ENCODE measurements at regions not wholly inside any gene's neighbourhood (a gene's known extent, or its start where the extent isn't known, plus 50 kb on each side); places are given as distances from the start of the nearest gene placed in this dataset.

DNA sequence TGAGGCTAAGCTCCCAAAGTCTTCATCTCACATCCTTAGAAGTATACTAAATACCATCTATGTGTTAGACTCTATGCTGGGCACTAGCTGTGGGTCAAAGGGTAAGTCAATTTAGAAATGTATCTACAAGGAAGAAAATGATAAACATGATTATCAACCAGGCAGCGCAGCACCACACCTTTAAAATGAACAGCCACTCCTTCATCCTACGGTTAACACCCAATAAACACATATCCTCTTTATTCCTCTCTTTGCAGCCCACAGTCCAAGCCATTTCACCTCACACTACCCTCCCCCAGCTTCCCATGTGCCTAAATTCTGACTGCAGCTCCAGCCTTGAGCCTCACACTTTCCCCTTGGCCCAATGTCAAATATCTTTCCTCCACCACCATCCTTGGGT lies 362.6 kb downstream of the FGFR2 start:
- TF ChIP-seq, protein P1, sequence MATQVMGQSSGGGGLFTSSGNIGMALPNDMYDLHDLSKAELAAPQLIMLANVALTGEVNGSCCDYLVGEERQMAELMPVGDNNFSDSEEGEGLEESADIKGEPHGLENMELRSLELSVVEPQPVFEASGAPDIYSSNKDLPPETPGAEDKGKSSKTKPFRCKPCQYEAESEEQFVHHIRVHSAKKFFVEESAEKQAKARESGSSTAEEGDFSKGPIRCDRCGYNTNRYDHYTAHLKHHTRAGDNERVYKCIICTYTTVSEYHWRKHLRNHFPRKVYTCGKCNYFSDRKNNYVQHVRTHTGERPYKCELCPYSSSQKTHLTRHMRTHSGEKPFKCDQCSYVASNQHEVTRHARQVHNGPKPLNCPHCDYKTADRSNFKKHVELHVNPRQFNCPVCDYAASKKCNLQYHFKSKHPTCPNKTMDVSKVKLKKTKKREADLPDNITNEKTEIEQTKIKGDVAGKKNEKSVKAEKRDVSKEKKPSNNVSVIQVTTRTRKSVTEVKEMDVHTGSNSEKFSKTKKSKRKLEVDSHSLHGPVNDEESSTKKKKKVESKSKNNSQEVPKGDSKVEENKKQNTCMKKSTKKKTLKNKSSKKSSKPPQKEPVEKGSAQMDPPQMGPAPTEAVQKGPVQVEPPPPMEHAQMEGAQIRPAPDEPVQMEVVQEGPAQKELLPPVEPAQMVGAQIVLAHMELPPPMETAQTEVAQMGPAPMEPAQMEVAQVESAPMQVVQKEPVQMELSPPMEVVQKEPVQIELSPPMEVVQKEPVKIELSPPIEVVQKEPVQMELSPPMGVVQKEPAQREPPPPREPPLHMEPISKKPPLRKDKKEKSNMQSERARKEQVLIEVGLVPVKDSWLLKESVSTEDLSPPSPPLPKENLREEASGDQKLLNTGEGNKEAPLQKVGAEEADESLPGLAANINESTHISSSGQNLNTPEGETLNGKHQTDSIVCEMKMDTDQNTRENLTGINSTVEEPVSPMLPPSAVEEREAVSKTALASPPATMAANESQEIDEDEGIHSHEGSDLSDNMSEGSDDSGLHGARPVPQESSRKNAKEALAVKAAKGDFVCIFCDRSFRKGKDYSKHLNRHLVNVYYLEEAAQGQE (IDR thresholded peaks at IDR 0.05; ENCODE audit: unreplicated experiment): no peak
- no peak overlapping the region for H3K4me2 ChIP-seq
- H2AFZ ChIP-seq: no peak overlapping the region
- no peaks in the 10 kb centered on the region for H3K36me3 ChIP-seq (ENCODE audit: insufficient read depth)
- no peaks in the 10 kb centered on the region for H3F3A ChIP-seq (replicated peaks; ENCODE audit: low read depth)
- Mint-ChIP-seq H3K27me3 (ENCODE audit: insufficient read depth, low read depth, poor library complexity) (peaks cover 2% of the 10 kb centered on the region), H3K4me3 (no peak overlapping the region), H3K9me3 (peaks cover 18% of the 10 kb centered on the region), H3K27ac (no peak overlapping the region), H3K36me3 (ENCODE audit: low read depth) (peaks cover 16% of the 10 kb centered on the region; the same call in 2 of the 3 replicates), H3K4me1 (peaks cover 2% of the 10 kb centered on the region; the same call in 1 of the 3 replicates)
- H4K20me1 ChIP-seq (replicated peaks; ENCODE audit: insufficient read depth): no peaks in the 10 kb centered on the region
- no peak for DNase-seq (ENCODE audit: low spot score)
- no peaks in the 10 kb centered on the region for H3K27me3 ChIP-seq (ENCODE audit: insufficient read depth)
- no peaks in the 10 kb centered on the region for H3K4me1 ChIP-seq (ENCODE audit: insufficient read depth)
- H3K4me3 ChIP-seq: no peak overlapping the region
- no peaks in the 10 kb centered on the region for H3K79me2 ChIP-seq (replicated peaks; ENCODE audit: insufficient read depth)
- H3K9me2 ChIP-seq (ENCODE audit: insufficient read depth): 0 out of 2 replicates have a peak, but pooled peaks cover 5% of the 10 kb centered on the region
- ATAC-seq: no peak
- H3K27ac ChIP-seq (ENCODE audit: low read depth): no peak overlapping the region

DNA sequence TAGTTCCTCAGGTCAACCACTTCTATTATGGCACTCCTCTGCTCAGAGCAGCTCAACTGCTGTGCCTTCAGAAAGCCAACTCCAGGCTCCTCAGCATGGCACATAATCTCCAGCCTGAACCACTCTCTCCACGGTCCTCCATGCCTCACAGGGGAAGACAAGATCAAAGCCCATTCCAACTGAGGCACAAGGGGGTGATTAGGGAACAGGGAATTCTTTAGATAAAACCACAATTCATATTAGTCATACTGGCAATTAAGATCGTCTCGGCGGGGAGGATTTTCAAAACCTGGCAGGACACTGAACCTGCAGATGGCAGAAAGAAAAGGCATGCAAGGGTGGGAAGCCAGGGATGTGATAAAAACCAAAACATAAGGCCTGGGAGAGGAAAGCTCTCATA lies 361.6 kb downstream of the FGFR2 start:
- peaks cover 16% of the 10 kb centered on the region; the same call in 2 of the 3 replicates for H3K36me3 Mint-ChIP-seq (ENCODE audit: low read depth)
- Histone ChIP-seq H3K4me2 (no peak overlapping the region), H3K4me3 (no peak overlapping the region), H2AFZ (no peak overlapping the region), H3K79me2 (replicated peaks; ENCODE audit: insufficient read depth) (no peaks in the 10 kb centered on the region), H3K4me1 (ENCODE audit: insufficient read depth) (no peaks in the 10 kb centered on the region), H3K9me2 (ENCODE audit: insufficient read depth) (0 out of 2 replicates have a peak, but pooled peaks cover 9% of the 10 kb centered on the region), H3K27me3 (ENCODE audit: insufficient read depth) (no peaks in the 10 kb centered on the region), H3F3A (replicated peaks; ENCODE audit: low read depth) (no peaks in the 10 kb centered on the region), H4K20me1 (replicated peaks; ENCODE audit: insufficient read depth) (no peaks in the 10 kb centered on the region), H3K27ac (ENCODE audit: low read depth) (no peak overlapping the region), H3K36me3 (ENCODE audit: insufficient read depth) (no peaks in the 10 kb centered on the region)
- no peak for TF ChIP-seq ZNF114 (CRISPR knock-in tag; IDR thresholded peaks at IDR 0.05)
- TF ChIP-seq CREB1 (CRISPR knock-in tag; IDR thresholded peaks at IDR 0.05; ENCODE audit: low read depth): no peak
- peaks cover 2% of the 10 kb centered on the region for H3K27me3 Mint-ChIP-seq (ENCODE audit: insufficient read depth, low read depth, poor library complexity)
- peaks cover 18% of the 10 kb centered on the region for H3K9me3 Mint-ChIP-seq
- H3K4me1 Mint-ChIP-seq: no peaks in the 10 kb centered on the region
- no peak overlapping the region for H3K4me3 Mint-ChIP-seq
- no peak for DNase-seq (ENCODE audit: low spot score)
- no peak overlapping the region for H3K27ac Mint-ChIP-seq
- no peak for ATAC-seq

DNA sequence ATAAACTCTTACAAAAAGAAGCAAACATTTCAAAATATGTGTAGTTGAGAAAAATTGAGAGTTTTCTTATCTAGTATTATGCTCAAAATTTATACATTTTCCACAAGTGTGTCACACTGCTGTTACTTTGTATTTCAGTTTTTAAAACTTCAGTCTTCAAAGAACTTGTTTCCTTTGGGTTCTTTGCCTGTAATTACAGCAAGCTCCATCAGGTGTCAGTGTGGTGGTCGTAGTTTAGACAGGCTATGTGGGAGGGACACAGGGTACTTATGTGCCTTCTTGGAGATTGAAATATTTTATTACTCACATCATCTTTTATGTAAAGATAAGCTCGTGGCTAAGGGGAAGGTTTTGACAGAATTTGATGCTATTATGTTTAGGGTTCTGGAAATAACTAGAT lies 360.5 kb downstream of the FGFR2 start:
- peaks cover 18% of the 10 kb centered on the region for H3K9me3 Mint-ChIP-seq
- Histone ChIP-seq H2AFZ (no peak overlapping the region), H3K4me2 (no peak overlapping the region), H3K4me3 (no peak overlapping the region), H3K9me2 (ENCODE audit: insufficient read depth) (0 out of 2 replicates have a peak, but pooled peaks cover 9% of the 10 kb centered on the region), H3K27me3 (ENCODE audit: insufficient read depth) (no peaks in the 10 kb centered on the region), H3K36me3 (ENCODE audit: insufficient read depth) (no peaks in the 10 kb centered on the region), H3F3A (replicated peaks; ENCODE audit: low read depth) (no peaks in the 10 kb centered on the region), H3K27ac (ENCODE audit: low read depth) (no peak overlapping the region), H4K20me1 (replicated peaks; ENCODE audit: insufficient read depth) (no peaks in the 10 kb centered on the region), H3K79me2 (replicated peaks; ENCODE audit: insufficient read depth) (no peaks in the 10 kb centered on the region), H3K4me1 (ENCODE audit: insufficient read depth) (no peaks in the 10 kb centered on the region)
- TF ChIP-seq POLR2AphosphoS5 (IDR thresholded peaks at IDR 0.05; ENCODE audit: low read depth): no peak
- TF ChIP-seq, protein P2, sequence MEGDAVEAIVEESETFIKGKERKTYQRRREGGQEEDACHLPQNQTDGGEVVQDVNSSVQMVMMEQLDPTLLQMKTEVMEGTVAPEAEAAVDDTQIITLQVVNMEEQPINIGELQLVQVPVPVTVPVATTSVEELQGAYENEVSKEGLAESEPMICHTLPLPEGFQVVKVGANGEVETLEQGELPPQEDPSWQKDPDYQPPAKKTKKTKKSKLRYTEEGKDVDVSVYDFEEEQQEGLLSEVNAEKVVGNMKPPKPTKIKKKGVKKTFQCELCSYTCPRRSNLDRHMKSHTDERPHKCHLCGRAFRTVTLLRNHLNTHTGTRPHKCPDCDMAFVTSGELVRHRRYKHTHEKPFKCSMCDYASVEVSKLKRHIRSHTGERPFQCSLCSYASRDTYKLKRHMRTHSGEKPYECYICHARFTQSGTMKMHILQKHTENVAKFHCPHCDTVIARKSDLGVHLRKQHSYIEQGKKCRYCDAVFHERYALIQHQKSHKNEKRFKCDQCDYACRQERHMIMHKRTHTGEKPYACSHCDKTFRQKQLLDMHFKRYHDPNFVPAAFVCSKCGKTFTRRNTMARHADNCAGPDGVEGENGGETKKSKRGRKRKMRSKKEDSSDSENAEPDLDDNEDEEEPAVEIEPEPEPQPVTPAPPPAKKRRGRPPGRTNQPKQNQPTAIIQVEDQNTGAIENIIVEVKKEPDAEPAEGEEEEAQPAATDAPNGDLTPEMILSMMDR (conservative IDR thresholded peaks at IDR 0.05; ENCODE audit: low read depth in 2 of 2): peak; percentile 49 to 54
- DNase-seq (ENCODE audit: low spot score): peak; percentile 27
- no peak overlapping the region for H3K27ac Mint-ChIP-seq
- H3K4me1 Mint-ChIP-seq: no peaks in the 10 kb centered on the region
- ATAC-seq: no peak
- H3K27me3 Mint-ChIP-seq (ENCODE audit: insufficient read depth, low read depth, poor library complexity): peaks cover 2% of the 10 kb centered on the region
- H3K4me3 Mint-ChIP-seq: no peak overlapping the region
- peaks cover 16% of the 10 kb centered on the region; the same call in 2 of the 3 replicates for H3K36me3 Mint-ChIP-seq (ENCODE audit: low read depth)

Measured in GM23338 (cell line).